Activated T-cell treated with anti-CD3 and anti-CD28 coated beads, Interleukin-2, amount 50 U/mL, for 72 hours (primary cell): ENCODE measurements at regions not wholly inside any gene's neighbourhood (a gene's known extent, or its start where the extent isn't known, plus 50 kb on each side); places are given as distances from the start of the nearest gene placed in this dataset.

Experiments
- ATAC-seq, 2 donors: fragments of 150-1000 bp; cut with Tn5 transposase; replicated peaks in 1 of 2; 2 replicates each; pipeline ENCODE4 v1.10.0; 2021; ENCODE audit warnings: moderate library complexity in 2 of 2, mild to moderate bottlenecking in 1 of 2
- DNase-seq, 2 donors: peaks; one replicate each; pipeline ENCODE4 v3.0.0; 2021 to 2022; ENCODE audit warnings: mixed read lengths in 1 of 2
- H3K27ac Mint-ChIP-seq: one replicate; pipeline ENCODE4 v1.8.0; 2022; ENCODE audit warnings: mild to moderate bottlenecking, moderate library complexity, mixed read lengths
- H3K27me3 Mint-ChIP-seq: one replicate; pipeline ENCODE4 v1.8.0; 2022; ENCODE audit warnings: low read depth, mixed read lengths
- H3K36me3 Mint-ChIP-seq, 2 donors: one replicate each; pipeline ENCODE4 v1.8.0; 2022; ENCODE audit warnings: mixed read lengths in 2 of 2, mild to moderate bottlenecking in 1 of 2; ENCODE audit not compliant: insufficient read depth in 2 of 2
- H3K4me1 Mint-ChIP-seq: one replicate; pipeline ENCODE4 v1.8.0; 2022; ENCODE audit warnings: low read depth, mixed read lengths
- H3K4me3 Mint-ChIP-seq, 2 donors: one replicate each; pipeline ENCODE4 v1.8.0; 2022; ENCODE audit warnings: mild to moderate bottlenecking in 2 of 2, mixed read lengths in 2 of 2, moderate library complexity in 2 of 2
- H3K9me3 Mint-ChIP-seq, 2 donors: one replicate each; pipeline ENCODE4 v1.8.0; 2022; ENCODE audit warnings: mixed read lengths in 2 of 2

- ATAC-seq = no peak
- Mint-ChIP-seq H3K27me3 (peaks cover 14% of the 10 kb centered on the region), H3K4me1 (no peaks in the 10 kb centered on the region), H3K9me3 (no peaks in the 10 kb centered on the region), H3K4me3 (no peak overlapping the region), H3K36me3 (no peaks in the 10 kb centered on the region), H3K27ac (no peak overlapping the region)
- DNase-seq = no peak
Measured at GRCh38 chr4:138692411-138692810, 323.2 kb upstream of the NOCT start.

- Mint-ChIP-seq H3K27me3 (peaks cover 9% of the 10 kb centered on the region), H3K36me3 (no peaks in the 10 kb centered on the region), H3K4me1 (no peaks in the 10 kb centered on the region), H3K9me3 (no peaks in the 10 kb centered on the region), H3K27ac (no peak overlapping the region), H3K4me3 (no peak overlapping the region)
- no peak for ATAC-seq
- no peak for DNase-seq
Measured at GRCh38 chr4:138689593-138689992, 326.0 kb upstream of the NOCT start.

GRCh38 chr4:138689187-138689586 lies 326.4 kb upstream of the NOCT start:
- H3K4me3 Mint-ChIP-seq = no peak overlapping the region
- no peaks in the 10 kb centered on the region for H3K36me3 Mint-ChIP-seq
- H3K27me3 Mint-ChIP-seq = peaks cover 7% of the 10 kb centered on the region
- H3K27ac Mint-ChIP-seq = no peak overlapping the region
- no peaks in the 10 kb centered on the region for H3K4me1 Mint-ChIP-seq
- DNase-seq = no peak
- H3K9me3 Mint-ChIP-seq = no peaks in the 10 kb centered on the region
- ATAC-seq = no peak

GRCh38 chr4:138688408-138689085 lies 327.0 kb upstream of the NOCT start:
- H3K4me1 Mint-ChIP-seq = no peaks in the 10 kb centered on the region
- no peak overlapping the region for H3K4me3 Mint-ChIP-seq
- peaks cover 7% of the 10 kb centered on the region for H3K27me3 Mint-ChIP-seq
- H3K27ac Mint-ChIP-seq = no peak overlapping the region
- DNase-seq (no peak), ATAC-seq (no peak)
- H3K9me3 Mint-ChIP-seq = no peaks in the 10 kb centered on the region
- H3K36me3 Mint-ChIP-seq = no peaks in the 10 kb centered on the region

GRCh38 chr4:138686106-138686835 lies 329.3 kb upstream of the NOCT start:
- H3K27me3 Mint-ChIP-seq = peaks cover 7% of the 10 kb centered on the region
- no peaks in the 10 kb centered on the region for H3K4me1 Mint-ChIP-seq
- no peak overlapping the region for H3K4me3 Mint-ChIP-seq
- no peak overlapping the region for H3K27ac Mint-ChIP-seq
- H3K36me3 Mint-ChIP-seq = no peaks in the 10 kb centered on the region
- no peak for ATAC-seq
- H3K9me3 Mint-ChIP-seq = no peaks in the 10 kb centered on the region
- no peak for DNase-seq

- peaks cover 7% of the 10 kb centered on the region for H3K27me3 Mint-ChIP-seq
- no peaks in the 10 kb centered on the region for H3K4me1 Mint-ChIP-seq
- no peaks in the 10 kb centered on the region for H3K9me3 Mint-ChIP-seq
- no peaks in the 10 kb centered on the region for H3K36me3 Mint-ChIP-seq
- H3K27ac Mint-ChIP-seq = no peak overlapping the region
- no peak overlapping the region for H3K4me3 Mint-ChIP-seq
- ATAC-seq (no peak), DNase-seq (no peak)
Measured at GRCh38 chr4:138685316-138685715, 330.3 kb upstream of the NOCT start.

GRCh38 chr4:138680989-138681604 lies 334.5 kb upstream of the NOCT start:
- DNase-seq (peak; percentile 67 to 76), ATAC-seq (no peak)
- Mint-ChIP-seq H3K9me3 (no peaks in the 10 kb centered on the region), H3K36me3 (no peaks in the 10 kb centered on the region), H3K4me1 (no peaks in the 10 kb centered on the region), H3K4me3 (no peak overlapping the region), H3K27ac (no peak overlapping the region), H3K27me3 (peaks cover 5% of the 10 kb centered on the region)

- Mint-ChIP-seq H3K4me3 (no peak overlapping the region), H3K4me1 (no peaks in the 10 kb centered on the region), H3K27ac (no peak overlapping the region), H3K36me3 (no peaks in the 10 kb centered on the region), H3K9me3 (no peaks in the 10 kb centered on the region), H3K27me3 (no peaks in the 10 kb centered on the region)
- no peak for ATAC-seq
- DNase-seq = no peak
Measured at GRCh38 chr4:138680256-138680655, 335.3 kb upstream of the NOCT start.

GRCh38 chr4:138678985-138679746 lies 336.4 kb upstream of the NOCT start:
- no peak overlapping the region for H3K4me3 Mint-ChIP-seq
- no peaks in the 10 kb centered on the region for H3K4me1 Mint-ChIP-seq
- H3K27ac Mint-ChIP-seq = no peak overlapping the region
- no peaks in the 10 kb centered on the region for H3K36me3 Mint-ChIP-seq
- no peaks in the 10 kb centered on the region for H3K9me3 Mint-ChIP-seq
- DNase-seq = no peak
- ATAC-seq = no peak
- no peaks in the 10 kb centered on the region for H3K27me3 Mint-ChIP-seq

- no peak for ATAC-seq
- Mint-ChIP-seq H3K36me3 (no peaks in the 10 kb centered on the region), H3K4me3 (no peak overlapping the region), H3K9me3 (no peaks in the 10 kb centered on the region), H3K27me3 (no peaks in the 10 kb centered on the region), H3K27ac (no peak overlapping the region), H3K4me1 (no peaks in the 10 kb centered on the region)
- DNase-seq = no peak
Measured at GRCh38 chr4:138677748-138678147, 337.8 kb upstream of the NOCT start.

- H3K4me3 Mint-ChIP-seq = no peak overlapping the region
- no peak overlapping the region for H3K27ac Mint-ChIP-seq
- no peaks in the 10 kb centered on the region for H3K27me3 Mint-ChIP-seq
- no peak for ATAC-seq
- H3K36me3 Mint-ChIP-seq = no peaks in the 10 kb centered on the region
- no peaks in the 10 kb centered on the region for H3K4me1 Mint-ChIP-seq
- no peak for DNase-seq
- no peaks in the 10 kb centered on the region for H3K9me3 Mint-ChIP-seq
Measured at GRCh38 chr4:138677212-138677611, 338.4 kb upstream of the NOCT start.

GRCh38 chr4:138675685-138676084 lies 339.9 kb upstream of the NOCT start:
- Mint-ChIP-seq H3K36me3 (no peaks in the 10 kb centered on the region), H3K4me1 (no peaks in the 10 kb centered on the region), H3K27ac (no peak overlapping the region), H3K27me3 (no peaks in the 10 kb centered on the region), H3K4me3 (no peak overlapping the region), H3K9me3 (no peaks in the 10 kb centered on the region)
- DNase-seq (no peak), ATAC-seq (no peak)

GRCh38 chr4:138674209-138674608 lies 341.4 kb upstream of the NOCT start:
- ATAC-seq (no peak), DNase-seq (no peak)
- no peak overlapping the region for H3K27ac Mint-ChIP-seq
- no peaks in the 10 kb centered on the region for H3K27me3 Mint-ChIP-seq
- H3K9me3 Mint-ChIP-seq = no peaks in the 10 kb centered on the region
- no peaks in the 10 kb centered on the region for H3K4me1 Mint-ChIP-seq
- H3K4me3 Mint-ChIP-seq = no peak overlapping the region
- H3K36me3 Mint-ChIP-seq = no peaks in the 10 kb centered on the region
